ENCODE measurements at regions not wholly inside any gene's neighbourhood (a gene's known extent, or its start where the extent isn't known, plus 50 kb on each side); places are given as distances from the start of the nearest gene placed in this dataset.

DNA sequence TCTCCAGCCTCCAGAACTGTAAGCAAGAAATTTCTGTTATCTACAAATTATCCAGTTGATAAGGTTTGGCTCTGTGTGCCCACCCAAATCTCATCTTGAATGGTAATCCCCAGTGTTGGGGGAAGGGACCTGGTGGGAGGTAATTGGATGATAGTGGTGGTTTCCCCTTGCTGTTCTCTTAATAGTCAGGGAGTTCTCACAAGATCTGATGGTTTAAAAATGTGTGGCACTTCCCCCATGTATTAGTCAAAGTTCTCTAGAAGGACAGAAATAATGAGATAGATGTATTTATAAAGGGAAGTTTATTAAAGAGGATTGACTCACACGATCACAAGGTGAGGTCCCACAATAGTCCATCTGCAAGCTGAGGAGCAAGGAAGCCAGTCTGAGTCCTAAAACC lies 56.2 kb upstream of the APBB1IP start:
- no peak for TF ChIP-seq POLR2A (IDR thresholded peaks at IDR 0.05)
- TF ChIP-seq, protein P1, sequence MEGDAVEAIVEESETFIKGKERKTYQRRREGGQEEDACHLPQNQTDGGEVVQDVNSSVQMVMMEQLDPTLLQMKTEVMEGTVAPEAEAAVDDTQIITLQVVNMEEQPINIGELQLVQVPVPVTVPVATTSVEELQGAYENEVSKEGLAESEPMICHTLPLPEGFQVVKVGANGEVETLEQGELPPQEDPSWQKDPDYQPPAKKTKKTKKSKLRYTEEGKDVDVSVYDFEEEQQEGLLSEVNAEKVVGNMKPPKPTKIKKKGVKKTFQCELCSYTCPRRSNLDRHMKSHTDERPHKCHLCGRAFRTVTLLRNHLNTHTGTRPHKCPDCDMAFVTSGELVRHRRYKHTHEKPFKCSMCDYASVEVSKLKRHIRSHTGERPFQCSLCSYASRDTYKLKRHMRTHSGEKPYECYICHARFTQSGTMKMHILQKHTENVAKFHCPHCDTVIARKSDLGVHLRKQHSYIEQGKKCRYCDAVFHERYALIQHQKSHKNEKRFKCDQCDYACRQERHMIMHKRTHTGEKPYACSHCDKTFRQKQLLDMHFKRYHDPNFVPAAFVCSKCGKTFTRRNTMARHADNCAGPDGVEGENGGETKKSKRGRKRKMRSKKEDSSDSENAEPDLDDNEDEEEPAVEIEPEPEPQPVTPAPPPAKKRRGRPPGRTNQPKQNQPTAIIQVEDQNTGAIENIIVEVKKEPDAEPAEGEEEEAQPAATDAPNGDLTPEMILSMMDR (IDR thresholded peaks at IDR 0.05 in 4 of 5, conservative IDR thresholded peaks at IDR 0.05 in 1 of 5): no peak

Measured in gastrocnemius medialis (tissue), 4 donors.